Stimulated activated CD4-positive, alpha-beta T cell treated with anti-CD3 and anti-CD28 coated beads, Interleukin-15, amount 100 ng/mL, for 24 hours (primary cell): ENCODE measurements at regions not wholly inside any gene's neighbourhood (a gene's known extent, or its start where the extent isn't known, plus 50 kb on each side); places are given as distances from the start of the nearest gene placed in this dataset.
"Not testable (repeated sequence)": the region's sequence is repeated elsewhere in the genome, so short reads cannot be mapped to it uniquely, and the experiment has no call there.

Experiments used
- DNase-seq: peaks from one replicate; pipeline ENCODE4 v3.0.0-alpha.2; 2020

GRCh38 chr3:174462916-174463315 lies 396.2 kb upstream of the NAALADL2 start:
- no peak for DNase-seq

DNA sequence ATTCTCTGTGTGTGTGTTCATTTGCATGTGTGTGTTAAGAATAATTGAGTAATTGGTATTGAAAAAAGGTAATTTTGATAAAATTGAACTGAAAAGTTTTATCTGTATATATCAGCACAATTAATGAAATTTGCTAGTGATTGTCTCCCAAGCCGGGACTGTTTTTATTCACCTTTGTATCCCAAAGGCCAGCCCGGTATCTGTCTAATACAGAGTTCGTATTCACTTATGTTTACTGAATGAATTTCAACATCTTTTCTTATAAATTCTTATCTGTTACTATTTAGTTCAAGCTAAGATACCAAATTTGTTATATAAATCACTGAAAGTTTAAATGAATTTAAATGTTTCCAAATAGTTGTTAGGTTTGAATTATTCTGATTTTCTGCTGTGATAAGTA lies 394.0 kb upstream of the NAALADL2 start:
- DNase-seq, result no peak

- no peak for DNase-seq
These were observed 392.6 kb upstream of the NAALADL2 start for GRCh38 chr3:174466471-174467054.

DNA sequence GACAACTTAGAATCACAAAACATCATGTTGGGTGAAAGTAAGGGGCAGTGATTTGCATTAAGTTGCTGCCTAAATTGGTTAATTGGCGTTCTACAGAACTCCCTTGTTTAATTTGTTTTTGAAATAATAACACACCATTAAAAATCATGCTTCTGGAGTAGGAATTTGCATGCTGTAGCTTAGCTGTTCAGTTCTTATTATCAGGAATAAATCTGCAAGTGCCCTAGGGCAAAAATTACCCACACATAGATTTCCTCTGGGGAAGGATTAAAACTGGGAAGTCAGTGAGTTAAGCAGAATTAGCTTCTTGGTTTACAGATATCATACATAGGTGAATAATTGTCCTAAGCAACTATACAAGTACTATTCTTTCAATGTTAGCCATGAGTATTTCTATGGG lies 381.6 kb upstream of the NAALADL2 start:
- no peak for DNase-seq

- no peak for DNase-seq
These were observed 378.4 kb upstream of the NAALADL2 start for GRCh38 chr3:174480767-174481166.

DNA sequence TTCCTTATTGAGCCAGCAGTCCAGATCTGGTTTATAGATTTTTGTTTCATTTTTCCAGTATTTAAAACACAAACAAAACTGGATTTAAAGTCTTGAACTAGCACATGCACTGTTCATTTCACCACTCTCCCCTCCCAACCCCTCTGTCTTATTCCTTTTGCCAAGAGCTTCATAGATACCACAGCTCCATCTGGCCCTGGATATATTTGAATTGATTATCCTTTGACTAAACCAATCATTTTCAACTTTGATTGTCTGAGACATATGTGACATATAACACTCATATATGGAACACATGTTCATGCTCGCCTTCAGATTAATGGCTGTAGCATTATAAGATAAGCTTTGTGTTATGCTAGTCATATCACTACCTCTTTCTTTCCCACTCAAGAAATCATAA lies 376.6 kb upstream of the NAALADL2 start:
- no peak for DNase-seq

DNA sequence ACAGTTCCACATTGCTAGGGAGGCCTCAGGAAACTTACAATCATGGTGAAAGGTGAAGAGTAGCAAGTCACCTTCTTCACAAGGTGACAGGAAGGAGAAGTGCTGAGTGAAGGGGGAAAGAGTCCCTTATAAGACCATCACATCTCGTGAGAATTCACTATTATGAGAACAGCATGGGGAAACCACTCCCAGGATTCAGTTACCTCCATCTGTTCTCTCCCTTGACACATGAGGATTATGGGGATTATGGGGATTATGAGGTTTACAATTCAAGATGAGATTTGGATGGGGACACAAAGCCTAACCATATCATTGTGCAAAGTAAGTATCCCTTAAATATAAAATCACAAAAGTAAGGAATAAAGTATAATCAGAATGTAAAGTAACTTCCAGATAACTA lies 375.9 kb upstream of the NAALADL2 start:
- no peak for DNase-seq

DNA sequence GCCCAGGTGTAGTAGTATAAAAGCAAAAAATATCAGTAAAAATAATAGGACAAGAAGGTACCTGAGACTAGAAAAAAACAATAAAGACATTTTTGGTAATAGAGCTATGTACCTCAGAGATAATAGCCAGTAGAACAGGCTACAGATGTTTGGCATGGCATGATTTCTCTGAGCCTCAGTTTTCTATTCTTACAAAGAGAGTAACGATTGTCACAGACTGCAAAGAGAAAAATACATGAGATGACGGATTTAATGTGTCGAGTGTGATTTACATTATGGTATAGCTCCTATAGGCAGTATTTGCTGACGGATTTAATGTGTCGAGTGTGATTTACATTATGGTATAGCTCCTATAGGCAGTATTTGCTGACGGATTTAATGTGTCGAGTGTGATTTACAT lies 375.3 kb upstream of the NAALADL2 start:
- not testable (repeated sequence) for DNase-seq

- DNase-seq, result no peak
These were observed 370.6 kb upstream of the NAALADL2 start for GRCh38 chr3:174488527-174488926.

- DNase-seq, result no peak
These were observed 363.8 kb upstream of the NAALADL2 start for GRCh38 chr3:174495311-174495710.

- DNase-seq, result no peak
These were observed 363.2 kb upstream of the NAALADL2 start for GRCh38 chr3:174495928-174496327.

DNA sequence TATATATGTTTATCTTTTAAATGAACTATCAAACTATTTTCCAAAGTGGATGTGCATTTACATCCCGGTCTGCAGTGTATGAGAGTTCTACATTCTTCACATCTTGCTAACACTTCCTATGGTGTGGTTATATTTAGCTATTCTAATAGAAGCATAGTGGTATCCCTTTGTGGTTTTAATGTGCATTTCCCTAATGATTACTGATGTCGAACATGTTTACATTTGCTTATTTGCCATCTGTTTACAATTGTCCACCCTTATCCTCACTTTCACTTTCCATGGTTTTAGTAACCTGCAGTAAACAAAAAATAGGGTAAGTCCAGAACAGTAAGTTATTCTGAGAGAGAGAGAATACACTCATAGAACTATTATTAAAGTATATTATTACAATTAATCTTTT lies 360.5 kb upstream of the NAALADL2 start:
- no peak for DNase-seq

- DNase-seq, result no peak
These were observed 353.9 kb upstream of the NAALADL2 start for GRCh38 chr3:174505266-174505665.

DNA sequence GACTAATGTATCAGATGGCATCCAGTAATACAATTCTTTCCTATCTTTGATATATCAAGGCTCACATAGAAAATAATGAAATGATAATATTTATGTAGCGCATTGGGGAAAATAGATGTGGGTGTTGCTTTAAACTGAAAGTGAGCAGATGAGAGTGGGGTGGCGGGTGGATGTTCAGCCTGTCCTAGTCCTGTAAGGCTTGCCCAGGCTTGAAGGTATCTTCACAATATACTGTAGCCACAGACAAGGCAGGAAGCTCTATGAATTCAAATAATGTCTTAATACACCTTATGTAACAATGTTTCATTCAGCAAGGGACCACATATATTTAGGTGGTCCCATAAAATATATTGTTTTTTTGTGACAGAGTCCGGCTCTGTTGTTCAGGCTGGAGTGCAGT lies 334.9 kb upstream of the NAALADL2 start:
- no peak for DNase-seq

DNA sequence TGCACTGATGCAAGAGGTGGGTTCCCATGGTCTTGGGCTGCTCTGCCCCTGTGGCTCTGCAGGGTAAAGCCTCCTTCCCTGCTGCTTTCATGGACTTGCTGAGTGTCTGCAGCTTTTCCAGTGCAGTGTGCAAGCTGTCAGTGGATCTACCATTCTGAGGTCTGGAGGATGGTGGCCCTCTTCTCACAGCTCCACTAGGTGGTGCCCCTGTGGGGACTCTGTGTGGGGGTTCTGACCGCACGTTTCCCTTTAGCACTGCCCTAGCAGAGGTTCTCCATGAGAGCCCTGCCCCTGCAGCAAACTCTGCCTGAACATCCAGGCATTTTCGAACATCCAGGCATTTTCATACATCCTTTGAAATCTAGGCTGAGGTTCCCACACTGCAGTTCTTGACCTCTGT lies 329.8 kb upstream of the NAALADL2 start:
- DNase-seq, result no peak

DNA sequence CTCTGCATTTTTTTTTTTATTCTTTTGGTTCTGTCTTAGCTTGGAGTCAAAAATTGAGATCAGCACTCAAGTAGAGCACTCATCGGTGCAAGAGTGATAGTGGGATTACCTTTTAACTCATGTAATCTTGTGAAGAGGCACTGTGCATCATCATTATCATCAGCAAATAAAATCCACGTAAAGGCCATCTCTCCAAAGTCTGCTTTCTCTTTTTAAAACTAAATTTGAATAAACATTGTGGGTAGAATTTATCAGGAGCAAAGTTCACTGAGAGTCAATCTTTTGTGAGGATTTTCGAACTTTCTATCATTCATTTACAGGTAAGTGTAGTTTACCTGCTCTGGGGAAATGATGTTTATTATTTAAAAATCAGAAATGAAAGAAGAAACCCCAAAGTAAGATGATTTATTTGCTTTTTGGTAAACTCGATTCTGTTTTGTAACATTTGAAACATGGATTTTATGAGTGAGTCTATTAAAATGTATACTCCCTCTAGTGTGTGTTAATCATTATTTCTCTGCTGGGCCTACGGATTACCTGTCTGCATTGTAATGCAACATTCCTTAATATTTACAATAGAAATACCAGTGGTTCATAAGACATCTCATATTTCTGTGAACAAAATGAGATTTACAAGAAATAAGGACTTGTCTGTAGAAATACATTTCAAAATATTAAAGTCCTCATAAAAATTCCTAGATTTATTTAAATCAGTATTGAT lies 327.7 kb upstream of the NAALADL2 start:
- no peak for DNase-seq

GRCh38 chr3:174532216-174532615 lies 326.9 kb upstream of the NAALADL2 start:
- DNase-seq, result no peak

GRCh38 chr3:174532776-174533175 lies 326.4 kb upstream of the NAALADL2 start:
- no peak for DNase-seq

- DNase-seq, result no peak
These were observed 325.8 kb upstream of the NAALADL2 start for GRCh38 chr3:174533286-174533685.

DNA sequence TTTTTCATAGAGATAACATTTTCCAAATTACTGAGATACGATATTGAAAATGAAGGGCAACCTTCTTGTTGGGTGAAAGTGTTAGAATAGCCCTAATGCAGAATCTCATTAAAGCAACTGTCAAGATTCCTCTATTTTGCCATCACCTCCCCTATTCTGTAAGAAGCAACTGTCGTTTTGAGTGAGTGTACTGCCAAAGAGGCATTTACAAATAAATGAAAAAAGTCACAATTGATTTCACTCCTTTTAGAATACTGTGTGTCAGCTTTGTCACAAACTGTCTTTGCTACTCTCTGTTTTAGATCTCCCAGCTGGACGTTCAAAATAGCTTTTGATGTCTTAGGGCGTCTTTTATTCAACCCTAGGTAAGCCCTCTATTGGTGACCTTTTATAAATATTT lies 322.8 kb upstream of the NAALADL2 start:
- DNase-seq, result no peak

- no peak for DNase-seq
These were observed 321.0 kb upstream of the NAALADL2 start for GRCh38 chr3:174538151-174538550.

DNA sequence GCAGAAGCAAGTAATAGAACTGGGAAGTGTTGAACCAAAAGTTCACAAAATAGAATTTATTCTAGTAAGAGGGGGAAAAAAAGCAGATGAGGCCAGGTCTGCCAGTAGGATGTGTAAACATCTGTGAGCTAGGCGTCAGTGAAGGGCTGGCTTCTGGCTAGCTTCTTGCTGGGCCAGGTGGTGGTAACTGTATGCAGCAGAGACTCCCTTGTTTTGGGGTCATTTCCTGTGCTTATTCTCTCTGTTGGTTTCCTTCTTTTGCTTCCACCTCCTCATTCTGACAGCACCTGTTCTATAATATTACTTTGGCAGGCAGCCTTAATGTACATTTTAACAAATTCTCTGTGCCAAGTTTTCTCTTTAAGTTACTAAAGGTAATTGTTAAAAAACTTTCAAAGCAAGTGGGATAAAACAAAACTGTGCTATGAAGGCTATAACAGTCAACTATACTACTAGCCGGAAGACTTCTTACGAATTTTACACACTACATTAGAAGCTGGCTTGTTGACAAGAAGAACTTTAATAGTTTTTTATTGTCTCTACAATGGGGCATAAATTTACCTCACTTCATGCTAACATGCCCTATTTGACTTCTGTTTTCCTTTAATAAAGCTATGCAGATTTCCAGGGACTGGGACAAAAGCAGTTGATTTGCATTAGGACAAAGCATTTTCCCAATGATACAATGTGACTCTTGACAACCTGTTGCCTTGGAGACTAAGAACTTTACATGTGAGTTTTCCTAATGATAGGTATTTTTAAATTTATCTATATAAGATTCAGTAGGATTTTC lies 318.8 kb upstream of the NAALADL2 start:
- DNase-seq, result no peak

DNA sequence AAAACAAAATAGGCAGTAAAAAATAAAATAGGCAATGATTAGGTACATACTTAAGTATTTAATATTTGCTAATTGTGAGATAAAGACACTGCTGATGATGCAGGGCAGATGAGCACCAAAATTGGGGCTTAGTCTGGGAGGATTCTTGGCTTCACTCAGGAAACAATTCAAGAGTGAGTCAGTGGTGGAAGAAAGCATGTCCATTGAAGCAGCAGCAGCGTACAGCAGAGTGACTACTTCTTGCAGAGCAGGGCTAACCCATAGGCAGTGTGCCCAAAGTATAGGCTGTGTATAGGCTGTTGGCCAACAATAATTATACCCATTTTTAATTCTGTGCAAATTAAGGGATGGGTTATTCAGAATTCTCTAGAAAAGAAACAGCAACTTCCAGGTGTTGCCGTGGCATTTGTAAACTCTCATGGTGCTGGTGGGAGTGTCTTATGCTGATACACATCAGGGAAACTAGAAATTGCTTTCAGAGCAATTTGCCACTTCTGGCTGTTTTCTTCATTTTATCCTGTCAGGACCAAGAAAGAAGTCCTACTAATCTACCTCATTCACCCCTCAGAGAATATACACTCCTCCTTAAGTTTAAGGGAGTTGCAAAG lies 317.3 kb upstream of the NAALADL2 start:
- DNase-seq, result no peak
